ENCODE measurements at regions not wholly inside any gene's neighbourhood (a gene's known extent, or its start where the extent isn't known, plus 50 kb on each side); places are given as distances from the start of the nearest gene placed in this dataset.

DNA sequence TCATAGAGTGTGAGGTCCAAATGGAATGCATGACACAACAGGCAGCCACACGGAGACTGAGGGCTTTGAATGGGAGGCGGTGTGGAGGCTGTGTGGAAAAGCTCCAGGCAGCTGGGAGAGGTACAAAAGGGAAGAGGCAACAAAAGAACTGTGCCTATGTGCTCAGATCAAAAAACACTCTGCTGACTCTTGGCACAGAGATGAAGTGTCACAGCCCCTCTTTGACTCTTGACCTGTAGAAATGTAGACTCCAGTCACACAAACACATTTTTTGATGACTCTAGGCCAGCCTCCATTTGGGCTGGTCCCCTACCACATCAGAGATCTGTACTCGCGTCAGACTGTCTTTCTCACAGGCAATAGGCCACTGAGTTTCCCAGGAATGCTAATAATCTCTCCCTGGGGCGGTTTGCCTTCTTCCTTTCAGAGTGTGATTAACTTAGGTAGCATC, 456.0 kb downstream of the TUSC7 start:
- H3K4me1 ChIP-seq: no peaks in the 10 kb centered on the region
- H3K27ac ChIP-seq: no peak overlapping the region
- no peaks in the 10 kb centered on the region for H3K36me3 ChIP-seq
- intact Hi-C loops (cut with DNase I): no loop called here
- no peak overlapping the region for H3K4me3 ChIP-seq
- DNase-seq (no peak), ATAC-seq (no peak)
- TF ChIP-seq, protein P1, sequence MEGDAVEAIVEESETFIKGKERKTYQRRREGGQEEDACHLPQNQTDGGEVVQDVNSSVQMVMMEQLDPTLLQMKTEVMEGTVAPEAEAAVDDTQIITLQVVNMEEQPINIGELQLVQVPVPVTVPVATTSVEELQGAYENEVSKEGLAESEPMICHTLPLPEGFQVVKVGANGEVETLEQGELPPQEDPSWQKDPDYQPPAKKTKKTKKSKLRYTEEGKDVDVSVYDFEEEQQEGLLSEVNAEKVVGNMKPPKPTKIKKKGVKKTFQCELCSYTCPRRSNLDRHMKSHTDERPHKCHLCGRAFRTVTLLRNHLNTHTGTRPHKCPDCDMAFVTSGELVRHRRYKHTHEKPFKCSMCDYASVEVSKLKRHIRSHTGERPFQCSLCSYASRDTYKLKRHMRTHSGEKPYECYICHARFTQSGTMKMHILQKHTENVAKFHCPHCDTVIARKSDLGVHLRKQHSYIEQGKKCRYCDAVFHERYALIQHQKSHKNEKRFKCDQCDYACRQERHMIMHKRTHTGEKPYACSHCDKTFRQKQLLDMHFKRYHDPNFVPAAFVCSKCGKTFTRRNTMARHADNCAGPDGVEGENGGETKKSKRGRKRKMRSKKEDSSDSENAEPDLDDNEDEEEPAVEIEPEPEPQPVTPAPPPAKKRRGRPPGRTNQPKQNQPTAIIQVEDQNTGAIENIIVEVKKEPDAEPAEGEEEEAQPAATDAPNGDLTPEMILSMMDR (IDR thresholded peaks at IDR 0.05): no peak
- H3K27me3 ChIP-seq: no peaks in the 10 kb centered on the region
- no peaks in the 10 kb centered on the region for H3K9me3 ChIP-seq

DNA sequence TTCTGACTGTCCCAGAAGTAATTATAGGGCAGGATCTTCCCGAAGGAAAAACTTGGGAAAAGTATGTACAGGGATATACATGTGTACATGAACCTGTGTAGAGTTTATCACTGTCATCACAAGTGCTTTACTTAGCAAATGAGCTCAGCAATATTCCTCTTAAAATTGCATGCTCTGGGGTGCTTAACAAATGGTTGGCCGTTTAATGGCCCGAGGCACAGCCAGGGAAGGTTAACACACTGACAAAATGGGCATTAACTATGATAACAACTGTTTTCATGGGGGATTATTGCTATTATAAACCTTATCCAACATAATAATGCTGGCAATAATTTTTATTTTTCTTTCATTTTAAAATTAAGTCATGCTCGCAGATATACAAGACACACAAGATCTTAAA, 459.3 kb downstream of the TUSC7 start:
- Histone ChIP-seq H3K9me3 (no peaks in the 10 kb centered on the region), H3K4me3 (no peak overlapping the region), H3K4me1 (no peaks in the 10 kb centered on the region), H3K27me3 (no peaks in the 10 kb centered on the region), H3K36me3 (no peaks in the 10 kb centered on the region), H3K27ac (no peak overlapping the region)
- intact Hi-C loops (cut with DNase I): no loop called here
- TF ChIP-seq, protein P1 (IDR thresholded peaks at IDR 0.05): no peak
- no peak for ATAC-seq
- DNase-seq: no peak

DNA sequence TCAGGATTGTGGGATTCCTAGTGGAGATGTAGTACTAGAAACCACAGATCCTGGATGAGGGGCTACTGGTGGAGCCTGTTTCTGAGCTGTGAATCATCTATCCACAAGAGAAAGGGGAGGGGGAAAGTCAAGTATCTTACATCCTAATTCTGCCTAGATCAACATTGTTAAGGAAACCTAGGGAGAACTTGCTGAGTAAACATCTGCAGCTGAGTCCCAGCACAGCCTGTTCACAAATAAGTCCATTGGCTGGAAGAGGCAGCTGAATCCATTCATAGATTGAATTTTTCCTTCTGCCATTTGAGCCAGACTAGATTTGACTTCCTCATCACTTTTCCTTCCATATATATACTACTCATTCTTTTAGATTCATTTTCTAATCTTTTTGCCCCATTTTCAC, 460.5 kb downstream of the TUSC7 start:
- no peaks in the 10 kb centered on the region for H3K4me1 ChIP-seq
- TF ChIP-seq, protein P1 (IDR thresholded peaks at IDR 0.05): no peak
- H3K36me3 ChIP-seq: no peaks in the 10 kb centered on the region
- no peaks in the 10 kb centered on the region for H3K9me3 ChIP-seq
- H3K27ac ChIP-seq: no peak overlapping the region
- no peak for ATAC-seq
- no peaks in the 10 kb centered on the region for H3K27me3 ChIP-seq
- intact Hi-C loops (cut with DNase I): no loop called here
- H3K4me3 ChIP-seq: no peak overlapping the region
- no peak for DNase-seq

DNA sequence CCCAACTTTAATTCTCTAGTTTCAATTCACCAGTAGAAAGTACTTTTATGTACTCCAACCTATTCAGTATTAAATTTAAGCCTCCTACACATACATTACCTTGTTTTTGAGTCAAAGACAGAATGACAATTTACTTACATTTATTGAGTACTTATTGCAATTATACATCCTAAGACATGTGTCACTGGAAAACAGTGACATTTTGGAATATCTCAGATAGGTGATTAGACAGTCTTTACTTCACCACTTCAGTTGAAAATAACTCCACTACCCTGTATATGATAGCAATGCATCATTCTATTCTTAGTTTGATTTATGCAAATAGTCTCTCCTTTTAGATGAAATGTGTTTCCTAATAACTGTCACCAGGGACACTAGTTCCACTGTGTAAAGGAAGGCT, 461.5 kb downstream of the TUSC7 start:
- no peaks in the 10 kb centered on the region for H3K36me3 ChIP-seq
- no peak for DNase-seq
- H3K27ac ChIP-seq: no peak overlapping the region
- no peaks in the 10 kb centered on the region for H3K4me1 ChIP-seq
- TF ChIP-seq, protein P1 (IDR thresholded peaks at IDR 0.05): no peak
- H3K27me3 ChIP-seq: no peaks in the 10 kb centered on the region
- no peaks in the 10 kb centered on the region for H3K9me3 ChIP-seq
- H3K4me3 ChIP-seq: no peak overlapping the region
- intact Hi-C loops (cut with DNase I): no loop called here
- no peak for ATAC-seq

DNA sequence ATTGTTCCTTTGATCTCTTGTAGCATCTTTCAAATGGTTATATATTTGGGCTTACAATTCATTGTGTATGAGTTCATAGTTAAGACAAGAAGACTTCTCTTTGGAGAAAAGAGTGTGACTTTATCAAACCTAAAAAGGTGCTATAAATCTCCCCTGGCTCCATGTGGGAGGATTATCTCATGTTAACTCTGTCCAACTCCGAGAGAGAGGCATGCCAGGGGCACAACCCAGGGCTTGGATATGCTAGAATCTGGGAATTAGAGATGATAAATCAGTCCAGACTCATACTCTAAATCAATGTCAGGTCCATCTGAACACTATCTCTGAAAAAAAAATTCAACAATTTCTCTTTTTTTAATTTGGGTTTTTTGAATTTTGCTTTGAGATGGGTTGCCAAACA, 462.8 kb downstream of the TUSC7 start:
- H3K9me3 ChIP-seq: no peaks in the 10 kb centered on the region
- no peak for ATAC-seq
- TF ChIP-seq, protein P1 (IDR thresholded peaks at IDR 0.05): no peak

More for the DNA sequence above, 462.8 kb downstream of the TUSC7 start:
- intact Hi-C loops (cut with DNase I): no loop called here
- no peak for DNase-seq
- no peaks in the 10 kb centered on the region for H3K36me3 ChIP-seq
- H3K27ac ChIP-seq: no peak overlapping the region
- no peak overlapping the region for H3K4me3 ChIP-seq
- no peaks in the 10 kb centered on the region for H3K27me3 ChIP-seq
- H3K4me1 ChIP-seq: no peaks in the 10 kb centered on the region
